ENCODE measurements at regions not wholly inside any gene's neighbourhood (a gene's known extent, or its start where the extent isn't known, plus 50 kb on each side); places are given as distances from the start of the nearest gene placed in this dataset.
"Not testable (repeated sequence)": the region's sequence is repeated elsewhere in the genome, so short reads cannot be mapped to it uniquely, and the experiment has no call there.

DNA sequence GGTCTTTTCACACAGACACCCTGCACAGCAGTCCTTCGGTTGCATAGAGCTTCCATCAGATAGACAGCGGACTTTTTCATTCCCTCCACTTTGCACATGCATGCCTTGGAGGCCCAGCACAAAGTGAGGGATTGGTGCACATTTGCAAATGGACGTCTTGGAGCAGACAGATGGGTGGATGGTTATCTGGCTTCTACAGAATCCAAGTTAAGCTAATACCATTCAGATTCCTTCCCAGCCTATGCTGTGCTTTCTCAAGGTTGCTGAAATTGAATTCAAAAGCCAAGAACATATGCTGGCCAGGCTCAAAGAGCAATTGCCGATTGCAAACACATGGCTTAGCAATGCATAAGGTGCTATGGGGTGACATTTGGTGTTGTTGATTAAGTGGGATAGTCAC lies 186.4 kb downstream of the VAPA start:
- TF ChIP-seq, protein P1, sequence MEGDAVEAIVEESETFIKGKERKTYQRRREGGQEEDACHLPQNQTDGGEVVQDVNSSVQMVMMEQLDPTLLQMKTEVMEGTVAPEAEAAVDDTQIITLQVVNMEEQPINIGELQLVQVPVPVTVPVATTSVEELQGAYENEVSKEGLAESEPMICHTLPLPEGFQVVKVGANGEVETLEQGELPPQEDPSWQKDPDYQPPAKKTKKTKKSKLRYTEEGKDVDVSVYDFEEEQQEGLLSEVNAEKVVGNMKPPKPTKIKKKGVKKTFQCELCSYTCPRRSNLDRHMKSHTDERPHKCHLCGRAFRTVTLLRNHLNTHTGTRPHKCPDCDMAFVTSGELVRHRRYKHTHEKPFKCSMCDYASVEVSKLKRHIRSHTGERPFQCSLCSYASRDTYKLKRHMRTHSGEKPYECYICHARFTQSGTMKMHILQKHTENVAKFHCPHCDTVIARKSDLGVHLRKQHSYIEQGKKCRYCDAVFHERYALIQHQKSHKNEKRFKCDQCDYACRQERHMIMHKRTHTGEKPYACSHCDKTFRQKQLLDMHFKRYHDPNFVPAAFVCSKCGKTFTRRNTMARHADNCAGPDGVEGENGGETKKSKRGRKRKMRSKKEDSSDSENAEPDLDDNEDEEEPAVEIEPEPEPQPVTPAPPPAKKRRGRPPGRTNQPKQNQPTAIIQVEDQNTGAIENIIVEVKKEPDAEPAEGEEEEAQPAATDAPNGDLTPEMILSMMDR (IDR thresholded peaks at IDR 0.05; ENCODE audit: insufficient read depth, low read length, severe bottlenecking): no peak
- DNase-seq (ENCODE audit: low read depth) (no peak), FAIRE-seq (no peak)
- Histone ChIP-seq H3K27me3 (ENCODE audit: control insufficient read depth, insufficient read depth, low read length) (peaks cover 11% of the 10 kb centered on the region), H3K4me3 (ENCODE audit: low read depth, low read length) (no peak overlapping the region), H3K36me3 (ENCODE audit: control insufficient read depth, insufficient read depth, low read length) (no peaks in the 10 kb centered on the region)

DNA sequence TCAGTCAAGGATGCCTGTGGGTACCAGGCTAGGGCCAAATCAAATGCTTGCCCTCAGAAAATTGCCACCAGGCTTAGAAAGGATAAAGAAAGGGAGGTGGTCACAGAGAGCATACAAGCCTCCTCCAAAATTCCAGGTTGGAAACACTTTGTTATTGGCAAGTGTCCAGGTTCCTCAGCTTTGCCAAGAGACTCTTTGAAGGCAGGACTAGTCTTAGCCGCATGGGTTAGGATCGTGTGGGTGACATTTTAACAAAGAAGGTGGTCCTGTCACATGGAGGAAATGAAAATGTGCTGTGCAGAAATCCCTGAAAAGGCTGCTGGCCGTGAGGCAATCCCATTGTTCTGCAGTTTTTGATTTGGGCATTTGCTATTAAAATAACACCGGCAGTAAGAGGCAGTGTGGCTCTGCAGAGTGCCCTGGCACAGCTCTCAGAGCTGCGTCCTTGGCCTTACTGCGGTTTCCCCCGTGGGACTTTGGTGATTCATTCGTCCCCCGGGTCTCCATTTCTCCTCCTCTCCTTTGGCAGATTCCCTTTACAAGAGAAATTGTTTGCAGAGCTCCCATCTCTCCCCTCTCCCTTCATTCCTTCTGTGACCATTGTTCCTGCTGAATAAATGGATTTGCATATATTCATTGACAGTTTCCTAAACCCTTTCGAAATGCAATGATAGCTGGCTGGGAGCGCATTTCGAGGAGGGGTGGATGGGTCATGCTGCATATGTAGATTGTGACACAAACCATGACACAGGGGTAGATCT lies 187.3 kb downstream of the VAPA start:
- Histone ChIP-seq H3K27me3 (ENCODE audit: control insufficient read depth, insufficient read depth, low read length) (peaks cover 11% of the 10 kb centered on the region), H3K4me3 (ENCODE audit: low read depth, low read length) (no peak overlapping the region), H3K36me3 (ENCODE audit: control insufficient read depth, insufficient read depth, low read length) (no peaks in the 10 kb centered on the region)
- DNase-seq (ENCODE audit: low read depth): no peak
- TF ChIP-seq, protein P1 (IDR thresholded peaks at IDR 0.05; ENCODE audit: insufficient read depth, low read length, severe bottlenecking): no peak
- no peak for FAIRE-seq

- TF ChIP-seq, protein P1 (IDR thresholded peaks at IDR 0.05; ENCODE audit: insufficient read depth, low read length, severe bottlenecking): no peak
Observed at GRCh38 chr18:10101729-10102128, 187.9 kb downstream of the VAPA start.

GRCh38 chr18:10105118-10105517 lies 191.3 kb downstream of the VAPA start:
- H3K27me3 ChIP-seq (ENCODE audit: control insufficient read depth, insufficient read depth, low read length); H3K36me3 ChIP-seq (ENCODE audit: control insufficient read depth, insufficient read depth, low read length); FAIRE-seq; H3K4me3 ChIP-seq (ENCODE audit: low read depth, low read length); DNase-seq (ENCODE audit: low read depth): not testable (repeated sequence)

More at GRCh38 chr18:10101729-10102128, 187.9 kb downstream of the VAPA start:
- Histone ChIP-seq H3K27me3 (ENCODE audit: control insufficient read depth, insufficient read depth, low read length) (peaks cover 11% of the 10 kb centered on the region), H3K4me3 (ENCODE audit: low read depth, low read length) (no peak overlapping the region), H3K36me3 (ENCODE audit: control insufficient read depth, insufficient read depth, low read length) (no peaks in the 10 kb centered on the region)
- FAIRE-seq: no peak
- DNase-seq (ENCODE audit: low read depth): no peak

DNA sequence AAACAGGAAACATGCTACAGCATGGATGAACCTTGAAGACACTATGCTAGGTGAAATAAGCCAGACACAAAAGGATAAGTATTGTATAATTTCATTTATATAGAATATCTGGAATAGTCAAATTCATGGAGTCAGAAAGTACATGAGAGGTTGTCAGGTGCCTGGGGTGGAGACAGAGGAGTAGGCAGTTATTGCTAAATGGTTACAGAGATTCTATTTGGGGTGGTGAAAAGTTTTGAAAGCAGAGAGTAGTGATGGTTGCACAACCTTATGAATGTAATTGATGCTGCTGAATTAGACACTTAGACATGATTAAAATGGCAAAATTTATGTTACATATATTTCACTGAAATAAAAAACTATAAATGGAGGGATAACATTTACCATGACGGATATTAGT lies 197.4 kb downstream of the VAPA start:
- TF ChIP-seq, protein P1 (IDR thresholded peaks at IDR 0.05; ENCODE audit: insufficient read depth, low read length, severe bottlenecking): no peak
- Histone ChIP-seq H3K36me3 (ENCODE audit: control insufficient read depth, insufficient read depth, low read length) (no peaks in the 10 kb centered on the region), H3K27me3 (ENCODE audit: control insufficient read depth, insufficient read depth, low read length) (no peaks in the 10 kb centered on the region), H3K4me3 (ENCODE audit: low read depth, low read length) (no peak overlapping the region)
- FAIRE-seq (no peak), DNase-seq (ENCODE audit: low read depth) (no peak)

- Histone ChIP-seq H3K36me3 (ENCODE audit: control insufficient read depth, insufficient read depth, low read length) (no peaks in the 10 kb centered on the region), H3K4me3 (ENCODE audit: low read depth, low read length) (no peak overlapping the region), H3K27me3 (ENCODE audit: control insufficient read depth, insufficient read depth, low read length) (no peaks in the 10 kb centered on the region)
- no peak for DNase-seq (ENCODE audit: low read depth)
- TF ChIP-seq, protein P1 (IDR thresholded peaks at IDR 0.05; ENCODE audit: insufficient read depth, low read length, severe bottlenecking): no peak
- no peak for FAIRE-seq
Observed at GRCh38 chr18:10111944-10112343, 198.1 kb downstream of the VAPA start.

All from bronchial epithelial cell (primary cell).